ENCODE measurements at regions not wholly inside any gene's neighbourhood (a gene's known extent, or its start where the extent isn't known, plus 50 kb on each side); places are given as distances from the start of the nearest gene placed in this dataset.

DNA sequence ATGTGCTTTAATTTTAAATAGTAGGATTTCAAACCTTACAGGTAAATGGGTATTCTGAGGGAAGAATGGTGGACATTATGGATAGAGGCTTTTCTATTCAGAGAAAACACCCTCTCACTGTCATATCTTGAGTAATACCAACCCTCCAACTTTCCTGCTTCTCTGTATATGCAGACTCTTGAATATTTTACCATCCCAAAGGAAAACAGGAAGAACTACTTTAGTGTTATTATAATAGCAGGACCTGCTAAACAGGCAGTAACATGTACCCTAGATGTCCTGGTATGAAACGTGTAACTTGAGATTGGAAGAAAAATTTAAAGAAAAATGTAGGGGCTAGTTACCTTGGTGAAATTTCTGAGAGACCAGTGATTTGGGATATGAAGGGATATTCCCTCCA lies 82.9 kb upstream of the TRHDE start:
- H3K36me3 Mint-ChIP-seq (ENCODE audit: unreplicated experiment): peaks cover 5% of the 10 kb centered on the region
- peaks cover 1% of the 10 kb centered on the region for H3K27me3 Mint-ChIP-seq (ENCODE audit: unreplicated experiment)
- H3K4me1 Mint-ChIP-seq (ENCODE audit: low read depth, unreplicated experiment): no peaks in the 10 kb centered on the region
- no peak overlapping the region for H3K27ac Mint-ChIP-seq (ENCODE audit: unreplicated experiment)
- no peak for DNase-seq
- peaks cover 2% of the 10 kb centered on the region for H3K9me3 Mint-ChIP-seq (ENCODE audit: unreplicated experiment)
- H3K4me3 Mint-ChIP-seq (ENCODE audit: unreplicated experiment): no peak overlapping the region
- TF ChIP-seq, protein P1, sequence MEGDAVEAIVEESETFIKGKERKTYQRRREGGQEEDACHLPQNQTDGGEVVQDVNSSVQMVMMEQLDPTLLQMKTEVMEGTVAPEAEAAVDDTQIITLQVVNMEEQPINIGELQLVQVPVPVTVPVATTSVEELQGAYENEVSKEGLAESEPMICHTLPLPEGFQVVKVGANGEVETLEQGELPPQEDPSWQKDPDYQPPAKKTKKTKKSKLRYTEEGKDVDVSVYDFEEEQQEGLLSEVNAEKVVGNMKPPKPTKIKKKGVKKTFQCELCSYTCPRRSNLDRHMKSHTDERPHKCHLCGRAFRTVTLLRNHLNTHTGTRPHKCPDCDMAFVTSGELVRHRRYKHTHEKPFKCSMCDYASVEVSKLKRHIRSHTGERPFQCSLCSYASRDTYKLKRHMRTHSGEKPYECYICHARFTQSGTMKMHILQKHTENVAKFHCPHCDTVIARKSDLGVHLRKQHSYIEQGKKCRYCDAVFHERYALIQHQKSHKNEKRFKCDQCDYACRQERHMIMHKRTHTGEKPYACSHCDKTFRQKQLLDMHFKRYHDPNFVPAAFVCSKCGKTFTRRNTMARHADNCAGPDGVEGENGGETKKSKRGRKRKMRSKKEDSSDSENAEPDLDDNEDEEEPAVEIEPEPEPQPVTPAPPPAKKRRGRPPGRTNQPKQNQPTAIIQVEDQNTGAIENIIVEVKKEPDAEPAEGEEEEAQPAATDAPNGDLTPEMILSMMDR (IDR thresholded peaks at IDR 0.05; ENCODE audit: partially characterized antibody, unreplicated experiment): no peak

DNA sequence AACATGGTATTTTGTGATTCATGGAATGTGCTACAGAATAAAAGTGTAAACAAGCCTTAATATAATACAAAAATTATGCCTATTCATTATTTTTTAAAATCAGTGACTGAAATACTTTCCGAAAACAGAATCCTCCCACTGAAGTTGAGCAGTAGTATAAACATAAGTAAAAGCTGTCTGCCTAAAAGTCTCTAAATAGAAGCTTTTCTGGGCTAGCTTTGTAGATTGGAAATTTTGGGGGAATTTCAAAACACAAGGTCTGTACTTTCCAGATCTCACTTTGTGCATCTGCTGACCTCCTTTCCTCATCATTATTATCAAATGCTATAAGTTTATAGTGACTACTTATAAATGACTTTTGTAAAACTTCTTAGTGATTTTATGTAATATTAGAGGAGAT lies 80.4 kb upstream of the TRHDE start:
- H3K36me3 Mint-ChIP-seq (ENCODE audit: unreplicated experiment): no peaks in the 10 kb centered on the region
- H3K4me3 Mint-ChIP-seq (ENCODE audit: unreplicated experiment): no peak overlapping the region
- H3K9me3 Mint-ChIP-seq (ENCODE audit: unreplicated experiment): peaks cover 2% of the 10 kb centered on the region
- H3K27ac Mint-ChIP-seq (ENCODE audit: unreplicated experiment): no peak overlapping the region
- H3K4me1 Mint-ChIP-seq (ENCODE audit: low read depth, unreplicated experiment): no peaks in the 10 kb centered on the region
- TF ChIP-seq, protein P1 (IDR thresholded peaks at IDR 0.05; ENCODE audit: partially characterized antibody, unreplicated experiment): no peak
- DNase-seq: no peak
- H3K27me3 Mint-ChIP-seq (ENCODE audit: unreplicated experiment): peaks cover 1% of the 10 kb centered on the region

DNA sequence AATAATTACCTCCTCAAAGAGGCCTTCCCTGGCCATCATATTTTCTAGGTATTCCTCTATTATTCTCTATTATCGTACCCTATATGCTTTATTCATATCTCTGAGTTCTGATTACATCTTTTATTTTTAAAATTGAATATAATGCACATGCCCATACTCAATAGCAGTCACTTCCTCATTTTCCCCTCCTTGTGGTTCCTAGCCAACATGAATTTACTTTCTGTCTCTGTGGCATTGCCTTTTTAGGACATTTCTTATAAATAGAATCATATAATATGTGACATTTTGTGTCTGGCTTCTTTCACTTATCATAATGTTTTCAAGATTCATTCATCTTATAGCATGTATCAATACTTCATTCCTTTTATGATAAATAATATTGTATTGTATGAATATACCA lies 74.4 kb upstream of the TRHDE start:
- DNase-seq: no peak
- no peaks in the 10 kb centered on the region for H3K27me3 Mint-ChIP-seq (ENCODE audit: unreplicated experiment)
- H3K9me3 Mint-ChIP-seq (ENCODE audit: unreplicated experiment): no peaks in the 10 kb centered on the region
- H3K4me1 Mint-ChIP-seq (ENCODE audit: low read depth, unreplicated experiment): no peaks in the 10 kb centered on the region
- TF ChIP-seq, protein P1 (IDR thresholded peaks at IDR 0.05; ENCODE audit: partially characterized antibody, unreplicated experiment): no peak
- no peaks in the 10 kb centered on the region for H3K36me3 Mint-ChIP-seq (ENCODE audit: unreplicated experiment)
- no peak overlapping the region for H3K27ac Mint-ChIP-seq (ENCODE audit: unreplicated experiment)
- no peak overlapping the region for H3K4me3 Mint-ChIP-seq (ENCODE audit: unreplicated experiment)

DNA sequence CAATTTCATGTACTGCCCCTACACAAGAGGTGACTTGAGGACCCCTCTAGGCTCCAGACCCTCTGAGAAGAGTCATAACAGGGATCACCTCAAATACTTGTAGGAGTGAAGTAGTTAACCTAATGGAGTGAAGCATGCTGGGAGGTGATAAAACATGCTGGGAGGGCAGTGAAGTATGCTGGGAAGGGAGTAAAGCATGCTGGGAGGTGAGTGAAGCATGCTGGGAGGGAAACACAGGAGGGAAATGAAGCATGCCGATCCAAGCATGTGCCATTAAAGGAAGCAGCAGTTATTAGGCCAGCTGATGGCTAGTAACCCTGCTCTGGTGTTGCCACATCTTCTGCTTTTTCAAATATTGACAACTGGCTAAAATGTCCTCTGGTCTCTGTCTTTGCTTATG lies 70.7 kb upstream of the TRHDE start:
- Mint-ChIP-seq H3K27ac (ENCODE audit: unreplicated experiment) (no peak overlapping the region), H3K27me3 (ENCODE audit: unreplicated experiment) (no peaks in the 10 kb centered on the region), H3K9me3 (ENCODE audit: unreplicated experiment) (no peaks in the 10 kb centered on the region), H3K36me3 (ENCODE audit: unreplicated experiment) (no peaks in the 10 kb centered on the region), H3K4me3 (ENCODE audit: unreplicated experiment) (no peak overlapping the region), H3K4me1 (ENCODE audit: low read depth, unreplicated experiment) (no peaks in the 10 kb centered on the region)
- DNase-seq: no peak
- TF ChIP-seq, protein P1 (IDR thresholded peaks at IDR 0.05; ENCODE audit: partially characterized antibody, unreplicated experiment): no peak

DNA sequence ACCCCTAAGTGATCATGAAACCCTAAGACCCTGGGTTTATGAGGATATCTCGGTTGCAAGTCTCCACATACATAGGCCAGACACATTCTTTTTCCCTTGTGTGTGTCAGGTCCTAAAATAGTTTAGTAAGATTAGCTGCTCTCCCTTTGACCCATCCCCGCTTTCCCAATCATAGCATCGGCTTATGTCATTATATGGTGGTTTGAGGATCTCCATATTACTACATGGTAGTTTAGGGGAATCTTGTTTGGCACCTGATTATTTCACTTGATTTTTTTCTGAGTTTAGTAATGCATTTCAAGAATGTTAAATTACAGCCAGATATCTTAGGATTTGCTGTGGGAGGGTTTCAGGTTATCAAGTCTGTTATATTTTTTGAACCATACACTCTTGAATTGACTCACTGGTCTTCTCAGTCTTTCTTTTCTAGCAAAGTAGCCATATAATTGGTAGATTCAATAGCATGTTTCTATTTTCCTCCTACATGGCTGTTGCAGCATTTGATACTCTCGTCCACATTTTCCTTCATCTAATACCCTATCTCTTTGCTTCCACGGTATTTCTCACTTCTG lies 68.3 kb upstream of the TRHDE start:
- TF ChIP-seq, protein P1 (IDR thresholded peaks at IDR 0.05; ENCODE audit: partially characterized antibody, unreplicated experiment): no peak
- Mint-ChIP-seq H3K27ac (ENCODE audit: unreplicated experiment) (peak overlapping the region; percentile 39), H3K4me1 (ENCODE audit: low read depth, unreplicated experiment) (peaks cover 16% of the 10 kb centered on the region), H3K9me3 (ENCODE audit: unreplicated experiment) (peaks cover 5% of the 10 kb centered on the region), H3K36me3 (ENCODE audit: unreplicated experiment) (no peaks in the 10 kb centered on the region), H3K27me3 (ENCODE audit: unreplicated experiment) (peaks cover 7% of the 10 kb centered on the region), H3K4me3 (ENCODE audit: unreplicated experiment) (no peak overlapping the region)
- DNase-seq: no peak

Data from glutamatergic neuron (in vitro differentiated cells).